Testis (tissue), 2 donors: ENCODE measurements at regions not wholly inside any gene's neighbourhood (a gene's known extent, or its start where the extent isn't known, plus 50 kb on each side); places are given as distances from the start of the nearest gene placed in this dataset.

Source experiments
- DNase-seq: peaks from one replicate; pipeline ENCODE4 v3.0.0-alpha.2; 2019
- H3K27ac ChIP-seq, 2 donors: fragments of 200-600 bp; sonication (generic); one replicate each; pipeline ENCODE4 v1.5.1; 2019
- H3K27me3 ChIP-seq: fragments of 200-600 bp; sonication (generic); one replicate; pipeline ENCODE4 v1.5.1; 2019
- H3K36me3 ChIP-seq: fragments of 200-600 bp; sonication (generic); one replicate; pipeline ENCODE4 v1.5.1; 2017; ENCODE audit warnings: low read depth; ENCODE audit errors: missing control alignments
- H3K4me1 ChIP-seq: fragments of 200-600 bp; sonication (generic); one replicate; pipeline ENCODE4 v1.5.1; 2019
- H3K4me3 ChIP-seq, 2 donors: fragments of 200-600 bp; sonication (generic); one replicate each; pipeline ENCODE4 v1.5.1; 2017 to 2019
- H3K9me3 ChIP-seq: fragments of 200-600 bp; sonication (generic); one replicate; pipeline ENCODE4 v1.5.1; 2017
- CTCF ChIP-seq, 3 experiments: fragments of 450-650 bp in 2 of 3; fragments of 200-600 bp in 1 of 3; sonication (generic) in 1 of 3; IDR thresholded peaks; one replicate each; pipeline ENCODE4 v1.5.1; 2016 to 2019; ENCODE audit warnings: antibody characterized with exemption in 3 of 3, mild to moderate bottlenecking in 2 of 3, moderate library complexity in 1 of 3
- POLR2A ChIP-seq: fragments of 450-650 bp; IDR thresholded peaks from one replicate; pipeline ENCODE4 v1.6.1; 2017; ENCODE audit warnings: antibody characterized with exemption, mild to moderate bottlenecking, moderate library complexity
- WGBS, 2 donors: methylation state at CpG; one replicate each; pipeline ENCODE4 v1.1.5; 2018; 5-methylcytosine and 5-hydroxymethylcytosine counted together
- intact Hi-C: fragments of 100-400 bp; cut with DNase I; formaldehyde crosslinking; loops from one replicate; pipeline ENCODE4 v1.15.1; 2023; ENCODE audit warnings: low total_unique reads

DNA sequence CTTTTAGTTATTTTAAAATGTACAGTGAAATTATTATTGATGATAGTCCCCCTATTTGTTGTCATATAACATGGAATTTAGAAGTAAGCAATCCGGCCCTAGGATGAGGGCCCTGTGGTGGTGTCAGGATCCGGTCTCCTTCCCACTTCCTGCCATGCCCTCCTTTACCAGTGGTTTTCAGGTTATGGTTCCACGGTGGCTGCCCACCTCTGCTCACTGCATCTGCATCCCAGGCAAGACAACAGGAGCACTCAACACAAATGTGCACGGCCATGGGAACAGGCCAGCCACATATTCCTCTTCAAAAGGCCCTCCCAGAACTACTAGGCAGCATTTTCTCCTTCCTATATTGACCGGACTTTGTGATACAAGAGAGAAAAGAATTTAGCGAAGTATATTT, 1007.2 kb downstream of the TBC1D22A start:
- no peak for TF ChIP-seq POLR2A
- no peak for TF ChIP-seq CTCF (IDR thresholded peaks at IDR 0.05)
- no peaks in the 10 kb centered on the region for H3K9me3 ChIP-seq
- no peaks in the 10 kb centered on the region for H3K4me1 ChIP-seq
- no peak overlapping the region for H3K27ac ChIP-seq
- 94 to 96% methylated on average over 6 of the region's 6 CpGs for WGBS, 2 donors
- intact Hi-C loops, result no loop called here
- no peak for DNase-seq
- H3K36me3 ChIP-seq, result no peaks in the 10 kb centered on the region
- no peak overlapping the region for H3K4me3 ChIP-seq
- H3K27me3 ChIP-seq, result no peaks in the 10 kb centered on the region

GRCh38 chr22:47768027-47768426, 1005.6 kb downstream of the TBC1D22A start:
- intact Hi-C loops, result no loop called here

DNA sequence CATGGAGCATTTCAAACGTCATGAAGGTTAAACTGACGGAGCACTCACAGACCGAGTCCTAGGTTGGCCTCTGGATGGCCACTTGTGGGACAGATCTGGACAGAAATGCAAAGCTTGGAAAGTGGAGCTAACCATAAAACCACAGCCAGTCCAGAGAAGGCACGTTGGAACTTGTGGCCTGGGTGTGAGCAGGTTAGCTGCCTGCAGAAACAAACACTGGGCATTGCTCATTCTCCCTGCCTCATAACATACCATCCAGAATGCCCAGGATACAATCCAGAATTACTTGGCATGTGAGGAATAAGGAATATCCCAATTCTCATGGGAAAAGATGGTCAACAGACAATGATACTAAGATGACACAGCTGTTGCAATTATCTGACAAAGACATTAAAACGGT, 1005.0 kb downstream of the TBC1D22A start:
- no peaks in the 10 kb centered on the region for H3K4me1 ChIP-seq
- 83 to 86% methylated on average over 4 to 5 of the region's 5 CpGs for WGBS, 2 donors
- no peak overlapping the region for H3K4me3 ChIP-seq
- intact Hi-C loops, result no loop called here
- no peaks in the 10 kb centered on the region for H3K36me3 ChIP-seq
- no peaks in the 10 kb centered on the region for H3K9me3 ChIP-seq
- TF ChIP-seq POLR2A, result no peak
- TF ChIP-seq CTCF (IDR thresholded peaks at IDR 0.05), result no peak
- no peak for DNase-seq
- H3K27me3 ChIP-seq, result no peaks in the 10 kb centered on the region
- H3K27ac ChIP-seq, result no peak overlapping the region

More at GRCh38 chr22:47768027-47768426, 1005.6 kb downstream of the TBC1D22A start:
- Histone ChIP-seq H3K4me3 (no peak overlapping the region), H3K9me3 (no peaks in the 10 kb centered on the region), H3K4me1 (no peaks in the 10 kb centered on the region), H3K27ac (no peak overlapping the region), H3K36me3 (no peaks in the 10 kb centered on the region), H3K27me3 (no peaks in the 10 kb centered on the region)
- DNase-seq, result no peak
- WGBS, 2 donors, result 94 to 97% methylated on average over 4 of the region's 4 CpGs
- TF ChIP-seq POLR2A, result no peak
- TF ChIP-seq CTCF (IDR thresholded peaks at IDR 0.05), result no peak

GRCh38 chr22:47765757-47766156, 1003.3 kb downstream of the TBC1D22A start:
- Histone ChIP-seq H3K4me3 (no peak overlapping the region), H3K4me1 (no peaks in the 10 kb centered on the region), H3K9me3 (no peaks in the 10 kb centered on the region), H3K27me3 (no peaks in the 10 kb centered on the region), H3K27ac (no peak overlapping the region), H3K36me3 (no peaks in the 10 kb centered on the region)
- DNase-seq, result no peak
- intact Hi-C loops, result no loop called here
- 84 to 94% methylated on average over 6 of the region's 6 CpGs for WGBS, 2 donors
- TF ChIP-seq POLR2A (no peak), CTCF (IDR thresholded peaks at IDR 0.05) (no peak)

DNA sequence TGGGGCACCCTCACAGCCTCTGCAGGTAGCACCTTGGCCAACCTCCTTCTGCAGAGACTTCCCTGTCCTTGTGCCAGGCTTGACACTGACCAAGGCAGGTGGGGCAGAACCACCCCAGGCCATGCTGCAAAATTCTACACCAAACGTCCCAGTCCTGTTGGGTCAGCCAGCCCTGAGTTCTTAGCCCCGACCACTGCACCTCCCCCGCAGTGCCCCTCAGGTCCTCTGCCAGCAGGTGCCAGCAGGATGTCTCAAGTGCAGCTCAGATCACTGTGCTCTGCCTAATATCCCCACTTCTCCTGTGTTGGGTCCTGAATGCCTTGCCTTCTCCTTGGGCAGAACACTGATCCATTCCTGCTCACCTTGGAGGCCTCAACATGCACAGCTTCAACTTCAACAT, 999.7 kb downstream of the TBC1D22A start:
- 81 to 86% methylated on average over 3 of the region's 3 CpGs for WGBS, 2 donors
- H3K27me3 ChIP-seq, result no peaks in the 10 kb centered on the region
- no peak for DNase-seq

More for the DNA sequence above, 999.7 kb downstream of the TBC1D22A start:
- intact Hi-C loops, result no loop called here
- TF ChIP-seq CTCF (IDR thresholded peaks at IDR 0.05) (no peak), POLR2A (no peak)
- H3K27ac ChIP-seq, result no peak overlapping the region
- H3K9me3 ChIP-seq, result no peaks in the 10 kb centered on the region
- no peaks in the 10 kb centered on the region for H3K36me3 ChIP-seq
- no peak overlapping the region for H3K4me3 ChIP-seq
- H3K4me1 ChIP-seq, result no peaks in the 10 kb centered on the region
